A549 (cell line): ENCODE measurements at regions not wholly inside any gene's neighbourhood (a gene's known extent, or its start where the extent isn't known, plus 50 kb on each side); places are given as distances from the start of the nearest gene placed in this dataset.

ENCODE experiments used
- ATAC-seq, 2 experiments: fragments of 200-7000 bp in 1 of 2; fragments of >200 bp in 1 of 2; cut with Nextera tagmentation in 1 of 2; cut with Tn5 transposase in 1 of 2; 3 replicates each; pipeline versions ENCODE4 v1.8.0 to v1.9.1; 2018 to 2020; ENCODE audit warnings: mild to moderate bottlenecking in 1 of 2, moderate library complexity in 1 of 2
- CTCF ChIA-PET: fragments of 300-600 bp; sonication (Branson Sonifier 250); formaldehyde crosslinking; extraction: SDS; loops from one replicate; lab custom pipeline; 2021; ENCODE audit warnings: antibody characterized with exemption, inconsistent platforms; lab: Yijun Ruan, JAX
- POLR2A ChIA-PET: fragments of 350-600 bp; formaldehyde crosslinking; extraction: SDS; loops from one replicate; lab custom pipeline; 2021; ENCODE audit warnings: antibody characterized with exemption, inconsistent platforms; lab: Yijun Ruan, JAX
- DNase-seq, 2 experiments: peaks; one replicate each; pipeline versions ENCODE4 v3.0.0 to v3.0.0-alpha.2; 2011 to 2016; ENCODE audit warnings: low read depth in 1 of 2, low spot score in 1 of 2
- FAIRE-seq: peaks from 2 replicates; lab custom pipeline; 2011; peaks lifted over from hg19 to GRCh38; lab: Jason Lieb, UNC
- H3K27ac ChIP-seq, 2 experiments: fragments of >200 bp; sonication (Bioruptor Twin); formaldehyde crosslinking; 3 replicates each; pipeline ENCODE4 v1.5.1; 2016 to 2017
- H3K4me1 ChIP-seq: fragments of >200 bp; sonication (Bioruptor Twin); formaldehyde crosslinking; 3 replicates; pipeline ENCODE4 v1.6.1; 2016
- H3K4me2 ChIP-seq: fragments of >200 bp; sonication (Bioruptor Twin); formaldehyde crosslinking; 3 replicates; pipeline ENCODE4 v1.6.1; 2016
- H3K4me3 ChIP-seq: fragments of >200 bp; sonication (Bioruptor Twin); formaldehyde crosslinking; 3 replicates; pipeline ENCODE4 v1.5.1; 2016
- H3K9me3 ChIP-seq: fragments of >200 bp; sonication (Bioruptor Twin); formaldehyde crosslinking; 3 replicates; pipeline ENCODE4 v1.6.1; 2016
- ATOH8 ChIP-seq: fragments of 250-450 bp; sonication (Bioruptor Pico); IDR thresholded peaks from 2 replicates; pipeline ENCODE4 v1.5.0; 2020; ENCODE audit warnings: low read depth, mild to moderate bottlenecking, moderate library complexity
- CBX2 ChIP-seq: fragments of 200-600 bp; sonication (generic); IDR thresholded peaks from 2 replicates; pipeline ENCODE4 v1.6.1; 2016; ENCODE audit warnings: low read depth, mild to moderate bottlenecking, borderline replicate concordance
- CEBPB ChIP-seq, 2 experiments: fragments of >200 bp in 1 of 2; sonication (Bioruptor Twin) in 1 of 2; formaldehyde crosslinking in 1 of 2; IDR thresholded peaks; 2 replicates each; pipeline ENCODE4 v1.6.1; 2012 to 2016
- CHD4 ChIP-seq: fragments of 200-600 bp; sonication (generic); IDR thresholded peaks from 2 replicates; pipeline ENCODE4 v1.6.1; 2016; ENCODE audit warnings: antibody characterized with exemption, mild to moderate bottlenecking, borderline replicate concordance
- EHF ChIP-seq: fragments of 250-450 bp; sonication (Bioruptor Pico); IDR thresholded peaks from 2 replicates; pipeline ENCODE4 v1.5.0; 2020; ENCODE audit warnings: mild to moderate bottlenecking
- EHMT2 ChIP-seq: fragments of 200-600 bp; sonication (generic); IDR thresholded peaks from 2 replicates; pipeline ENCODE4 v1.6.1; 2016; ENCODE audit warnings: antibody characterized with exemption, low read depth, mild to moderate bottlenecking, moderate library complexity
- ELK1 ChIP-seq: fragments of 150-350 bp; IDR thresholded peaks from 2 replicates; pipeline ENCODE4 v1.6.1; 2014; ENCODE audit warnings: low read depth, mild to moderate bottlenecking, low read length
- EP300 ChIP-seq, 2 experiments: fragments of >200 bp; sonication (Bioruptor Twin); formaldehyde crosslinking; IDR thresholded peaks; 2 replicates in 1 of 2; 3 replicates in 1 of 2; pipeline ENCODE4 v1.6.1; 2016 to 2017
- ESRRA ChIP-seq: fragments of 150-350 bp; IDR thresholded peaks from 2 replicates; pipeline ENCODE4 v1.6.1; 2014; ENCODE audit warnings: mild to moderate bottlenecking, low read length, borderline replicate concordance
- GATA3 ChIP-seq: IDR thresholded peaks from 2 replicates; pipeline ENCODE4 v1.6.1; 2012; ENCODE audit warnings: borderline replicate concordance
- HDAC2 ChIP-seq: fragments of 200-600 bp; sonication (generic); IDR thresholded peaks from 2 replicates; pipeline ENCODE4 v1.6.1; 2016
- HOXA7 ChIP-seq: fragments of 250-450 bp; sonication (Bioruptor Pico); IDR thresholded peaks from 2 replicates; pipeline ENCODE4 v1.5.0; 2020; ENCODE audit warnings: mild to moderate bottlenecking, moderate library complexity
- HOXB13 ChIP-seq: fragments of 250-450 bp; sonication (Bioruptor Pico); IDR thresholded peaks from 2 replicates; pipeline ENCODE4 v1.5.0; 2020; ENCODE audit warnings: low read depth, mild to moderate bottlenecking, moderate library complexity
- HOXB5 ChIP-seq: fragments of 250-450 bp; sonication (Bioruptor Pico); IDR thresholded peaks from 2 replicates; pipeline ENCODE4 v1.5.0; 2020; ENCODE audit warnings: mild to moderate bottlenecking, moderate library complexity
- JUN ChIP-seq, 2 experiments: fragments of >200 bp; sonication (Bioruptor Twin); formaldehyde crosslinking; IDR thresholded peaks; 2 replicates in 1 of 2; 3 replicates in 1 of 2; pipeline ENCODE4 v1.6.1; 2016 to 2017
- MAFK ChIP-seq: fragments of 450-650 bp; IDR thresholded peaks from 2 replicates; pipeline ENCODE4 v1.6.1; 2014; ENCODE audit not compliant: partially characterized antibody
- NPAS2 ChIP-seq: fragments of 250-450 bp; sonication (Bioruptor Pico); IDR thresholded peaks from 2 replicates; pipeline ENCODE4 v1.8.0; 2022; ENCODE audit warnings: mild to moderate bottlenecking, moderate library complexity, borderline replicate concordance
- NR3C1 ChIP-seq: fragments of >200 bp; sonication (Bioruptor Twin); formaldehyde crosslinking; IDR thresholded peaks from 3 replicates; pipeline ENCODE4 v1.6.1; 2017
- PHF8 ChIP-seq: fragments of 200-600 bp; sonication (generic); IDR thresholded peaks from 2 replicates; pipeline ENCODE4 v1.6.1; 2016; ENCODE audit warnings: low read depth, mild to moderate bottlenecking, antibody characterized with exemption, moderate library complexity, borderline replicate concordance
- POLR2A ChIP-seq: IDR thresholded peaks from 2 replicates; pipeline ENCODE4 v1.6.1; 2012; ENCODE audit warnings: mild to moderate bottlenecking, low read length
- POLR2AphosphoS2 ChIP-seq: conservative IDR thresholded peaks from 2 replicates; pipeline ENCODE4 v1.6.1; 2012; ENCODE audit warnings: low read length, improper control_type of control experiment, inconsistent platforms
- RAD21 ChIP-seq, 2 experiments: fragments of >200 bp in 1 of 2; sonication (Bioruptor Twin) in 1 of 2; formaldehyde crosslinking in 1 of 2; IDR thresholded peaks in 1 of 2; conservative IDR thresholded peaks in 1 of 2; 2 replicates in 1 of 2; 3 replicates in 1 of 2; pipeline ENCODE4 v1.6.1; 2012 to 2018; ENCODE audit warnings: inconsistent platforms in 1 of 2
- RARB ChIP-seq: fragments of 250-450 bp; sonication (Bioruptor Pico); IDR thresholded peaks from 2 replicates; pipeline ENCODE4 v1.8.0; 2021; ENCODE audit warnings: mild to moderate bottlenecking, moderate library complexity
- RFX5 ChIP-seq: fragments of 450-650 bp; IDR thresholded peaks from 2 replicates; pipeline ENCODE4 v1.7.1; 2014; ENCODE audit warnings: antibody characterized with exemption, mild to moderate bottlenecking, moderate library complexity
- RNF2 ChIP-seq: fragments of 200-600 bp; sonication (generic); IDR thresholded peaks from 2 replicates; pipeline ENCODE4 v1.6.1; 2016; ENCODE audit warnings: low read depth, mild to moderate bottlenecking, antibody characterized with exemption, moderate library complexity, borderline replicate concordance
- WGBS: methylation state at CpG from one replicate; pipeline ENCODE4 v1.1.6; 2017; ENCODE audit errors: missing lambda C conversion rate; 5-methylcytosine and 5-hydroxymethylcytosine counted together
- TF ChIP-seq, protein P1 (sequence below): IDR thresholded peaks from 2 replicates; pipeline ENCODE4 v1.6.1; 2012; ENCODE audit warnings: low read depth, borderline replicate concordance
- TF ChIP-seq, protein P2 (sequence below): IDR thresholded peaks from 2 replicates; pipeline ENCODE4 v1.6.1; 2012
- TF ChIP-seq, protein P3 (sequence below): fragments of 450-650 bp; IDR thresholded peaks from 2 replicates; pipeline ENCODE4 v1.6.1; 2014; ENCODE audit warnings: antibody characterized with exemption
- TF ChIP-seq, protein P4 (sequence below): fragments of >200 bp; sonication (Bioruptor Twin); formaldehyde crosslinking; IDR thresholded peaks from 3 replicates; pipeline ENCODE4 v1.5.1; 2016
- TF ChIP-seq, protein P5 (sequence below): fragments of 200-600 bp; sonication (generic); IDR thresholded peaks from 2 replicates; pipeline ENCODE4 v1.6.1; 2016; ENCODE audit warnings: antibody characterized with exemption, mild to moderate bottlenecking, moderate library complexity

GRCh38 chr5:60493372-60493771 is 206.6 kb downstream of the DEPDC1B start:
- Histone ChIP-seq H3K4me1 (peaks cover 81% of the 10 kb centered on the region), H3K27ac (peak overlapping the region; percentile 79 to 82), H3K4me2 (peak overlapping the region; percentile 41), H3K4me3 (no peak overlapping the region), H3K9me3 (no peaks in the 10 kb centered on the region)
- CTCF ChIA-PET: no interaction called here
- ATAC-seq: peak in 1 of 2 experiments; percentile 34; a peak in 3 of 6 replicates
- FAIRE-seq: no peak
- DNase-seq: no peak
- POLR2A ChIA-PET: no interaction called here
- TF ChIP-seq MAFK (no peak), ELK1 (no peak), RARB (no peak), NR3C1 (no peak), EHF (CRISPR knock-in tag) (no peak), CEBPB (IDR thresholded peaks at IDR 0.05) (no peak), RAD21 (conservative IDR thresholded peaks at IDR 0.05 in 1 of 2, IDR thresholded peaks at IDR 0.05 in 1 of 2) (no peak), POLR2A (no peak), ESRRA (no peak), RFX5 (no peak), HDAC2 (no peak), CBX2 (no peak)
- TF ChIP-seq, protein P1, sequence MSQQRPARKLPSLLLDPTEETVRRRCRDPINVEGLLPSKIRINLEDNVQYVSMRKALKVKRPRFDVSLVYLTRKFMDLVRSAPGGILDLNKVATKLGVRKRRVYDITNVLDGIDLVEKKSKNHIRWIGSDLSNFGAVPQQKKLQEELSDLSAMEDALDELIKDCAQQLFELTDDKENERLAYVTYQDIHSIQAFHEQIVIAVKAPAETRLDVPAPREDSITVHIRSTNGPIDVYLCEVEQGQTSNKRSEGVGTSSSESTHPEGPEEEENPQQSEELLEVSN: no peak
- TF ChIP-seq, protein P2, sequence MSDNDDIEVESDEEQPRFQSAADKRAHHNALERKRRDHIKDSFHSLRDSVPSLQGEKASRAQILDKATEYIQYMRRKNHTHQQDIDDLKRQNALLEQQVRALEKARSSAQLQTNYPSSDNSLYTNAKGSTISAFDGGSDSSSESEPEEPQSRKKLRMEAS: no peak
- WGBS: 60% methylated on average over 2 of the region's 2 CpGs

GRCh38 chr5:60492958-60493357 is 207.0 kb downstream of the DEPDC1B start:
- Histone ChIP-seq H3K9me3 (no peaks in the 10 kb centered on the region), H3K4me1 (peaks cover 82% of the 10 kb centered on the region), H3K4me2 (peak overlapping the region; percentile 41), H3K4me3 (no peak overlapping the region), H3K27ac (peak overlapping the region; percentile 79 to 82)
- ChIA-PET POLR2A (no interaction called here), CTCF (no interaction called here)
- FAIRE-seq: peak; percentile 49
- peak; percentile 84 to 87 for ATAC-seq
- peak; percentile 53 to 88 for DNase-seq
- WGBS: 8% methylated on average over 2 of the region's 2 CpGs
- TF ChIP-seq HOXA7 (CRISPR knock-in tag): no peak
- no peak for TF ChIP-seq NPAS2
- peak; percentile 66 to 77; a peak in 3 of 5 replicates for TF ChIP-seq EP300 (IDR thresholded peaks at IDR 0.05)
- TF ChIP-seq GATA3: peak; percentile 67; the same call in 1 of the 2 replicates
- no peak for TF ChIP-seq ATOH8 (CRISPR knock-in tag)
- no peak for TF ChIP-seq CBX2
- TF ChIP-seq POLR2AphosphoS2: no peak
- TF ChIP-seq CHD4: no peak
- no peak for TF ChIP-seq CEBPB (IDR thresholded peaks at IDR 0.05)
- TF ChIP-seq PHF8: no peak
- peak; percentile 75; the same call in 1 of the 2 replicates for TF ChIP-seq HOXB5
- TF ChIP-seq, protein P3, sequence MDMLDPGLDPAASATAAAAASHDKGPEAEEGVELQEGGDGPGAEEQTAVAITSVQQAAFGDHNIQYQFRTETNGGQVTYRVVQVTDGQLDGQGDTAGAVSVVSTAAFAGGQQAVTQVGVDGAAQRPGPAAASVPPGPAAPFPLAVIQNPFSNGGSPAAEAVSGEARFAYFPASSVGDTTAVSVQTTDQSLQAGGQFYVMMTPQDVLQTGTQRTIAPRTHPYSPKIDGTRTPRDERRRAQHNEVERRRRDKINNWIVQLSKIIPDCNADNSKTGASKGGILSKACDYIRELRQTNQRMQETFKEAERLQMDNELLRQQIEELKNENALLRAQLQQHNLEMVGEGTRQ: no peak
- TF ChIP-seq EHMT2: no peak
- peak; percentile 43 to 57; a peak in 2 of 5 replicates for TF ChIP-seq JUN (IDR thresholded peaks at IDR 0.05)
- TF ChIP-seq RNF2: no peak
- TF ChIP-seq, protein P4, sequence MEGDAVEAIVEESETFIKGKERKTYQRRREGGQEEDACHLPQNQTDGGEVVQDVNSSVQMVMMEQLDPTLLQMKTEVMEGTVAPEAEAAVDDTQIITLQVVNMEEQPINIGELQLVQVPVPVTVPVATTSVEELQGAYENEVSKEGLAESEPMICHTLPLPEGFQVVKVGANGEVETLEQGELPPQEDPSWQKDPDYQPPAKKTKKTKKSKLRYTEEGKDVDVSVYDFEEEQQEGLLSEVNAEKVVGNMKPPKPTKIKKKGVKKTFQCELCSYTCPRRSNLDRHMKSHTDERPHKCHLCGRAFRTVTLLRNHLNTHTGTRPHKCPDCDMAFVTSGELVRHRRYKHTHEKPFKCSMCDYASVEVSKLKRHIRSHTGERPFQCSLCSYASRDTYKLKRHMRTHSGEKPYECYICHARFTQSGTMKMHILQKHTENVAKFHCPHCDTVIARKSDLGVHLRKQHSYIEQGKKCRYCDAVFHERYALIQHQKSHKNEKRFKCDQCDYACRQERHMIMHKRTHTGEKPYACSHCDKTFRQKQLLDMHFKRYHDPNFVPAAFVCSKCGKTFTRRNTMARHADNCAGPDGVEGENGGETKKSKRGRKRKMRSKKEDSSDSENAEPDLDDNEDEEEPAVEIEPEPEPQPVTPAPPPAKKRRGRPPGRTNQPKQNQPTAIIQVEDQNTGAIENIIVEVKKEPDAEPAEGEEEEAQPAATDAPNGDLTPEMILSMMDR: no peak
- TF ChIP-seq, protein P5, sequence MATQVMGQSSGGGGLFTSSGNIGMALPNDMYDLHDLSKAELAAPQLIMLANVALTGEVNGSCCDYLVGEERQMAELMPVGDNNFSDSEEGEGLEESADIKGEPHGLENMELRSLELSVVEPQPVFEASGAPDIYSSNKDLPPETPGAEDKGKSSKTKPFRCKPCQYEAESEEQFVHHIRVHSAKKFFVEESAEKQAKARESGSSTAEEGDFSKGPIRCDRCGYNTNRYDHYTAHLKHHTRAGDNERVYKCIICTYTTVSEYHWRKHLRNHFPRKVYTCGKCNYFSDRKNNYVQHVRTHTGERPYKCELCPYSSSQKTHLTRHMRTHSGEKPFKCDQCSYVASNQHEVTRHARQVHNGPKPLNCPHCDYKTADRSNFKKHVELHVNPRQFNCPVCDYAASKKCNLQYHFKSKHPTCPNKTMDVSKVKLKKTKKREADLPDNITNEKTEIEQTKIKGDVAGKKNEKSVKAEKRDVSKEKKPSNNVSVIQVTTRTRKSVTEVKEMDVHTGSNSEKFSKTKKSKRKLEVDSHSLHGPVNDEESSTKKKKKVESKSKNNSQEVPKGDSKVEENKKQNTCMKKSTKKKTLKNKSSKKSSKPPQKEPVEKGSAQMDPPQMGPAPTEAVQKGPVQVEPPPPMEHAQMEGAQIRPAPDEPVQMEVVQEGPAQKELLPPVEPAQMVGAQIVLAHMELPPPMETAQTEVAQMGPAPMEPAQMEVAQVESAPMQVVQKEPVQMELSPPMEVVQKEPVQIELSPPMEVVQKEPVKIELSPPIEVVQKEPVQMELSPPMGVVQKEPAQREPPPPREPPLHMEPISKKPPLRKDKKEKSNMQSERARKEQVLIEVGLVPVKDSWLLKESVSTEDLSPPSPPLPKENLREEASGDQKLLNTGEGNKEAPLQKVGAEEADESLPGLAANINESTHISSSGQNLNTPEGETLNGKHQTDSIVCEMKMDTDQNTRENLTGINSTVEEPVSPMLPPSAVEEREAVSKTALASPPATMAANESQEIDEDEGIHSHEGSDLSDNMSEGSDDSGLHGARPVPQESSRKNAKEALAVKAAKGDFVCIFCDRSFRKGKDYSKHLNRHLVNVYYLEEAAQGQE: no peak
- TF ChIP-seq HOXB13 (CRISPR knock-in tag): no peak
